ENCODE measurements at regions not wholly inside any gene's neighbourhood (a gene's known extent, or its start where the extent isn't known, plus 50 kb on each side); places are given as distances from the start of the nearest gene placed in this dataset.

DNA sequence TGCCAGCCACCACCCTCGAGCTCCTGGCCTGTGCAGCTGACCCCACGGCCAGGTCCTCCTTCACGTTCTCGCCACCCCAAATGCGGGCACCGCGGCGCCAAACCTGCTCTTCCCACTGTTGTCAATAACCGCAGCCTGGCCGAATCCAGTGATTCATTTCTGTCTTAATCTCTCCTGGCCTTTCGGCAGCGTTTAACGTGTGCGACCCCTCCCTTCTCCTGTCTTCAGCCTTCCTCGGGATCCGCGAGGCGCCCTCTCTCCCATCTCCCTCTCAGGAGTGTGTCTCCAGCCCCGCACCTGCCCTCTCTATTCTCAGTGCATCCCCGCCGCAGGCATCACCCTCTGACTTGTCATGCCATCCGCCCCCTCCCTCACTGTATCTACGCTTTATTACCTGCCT lies 91.4 kb downstream of the THBS2 start:
- no peaks in the 10 kb centered on the region for H3K27me3 Mint-ChIP-seq
- TF ChIP-seq, protein P1, sequence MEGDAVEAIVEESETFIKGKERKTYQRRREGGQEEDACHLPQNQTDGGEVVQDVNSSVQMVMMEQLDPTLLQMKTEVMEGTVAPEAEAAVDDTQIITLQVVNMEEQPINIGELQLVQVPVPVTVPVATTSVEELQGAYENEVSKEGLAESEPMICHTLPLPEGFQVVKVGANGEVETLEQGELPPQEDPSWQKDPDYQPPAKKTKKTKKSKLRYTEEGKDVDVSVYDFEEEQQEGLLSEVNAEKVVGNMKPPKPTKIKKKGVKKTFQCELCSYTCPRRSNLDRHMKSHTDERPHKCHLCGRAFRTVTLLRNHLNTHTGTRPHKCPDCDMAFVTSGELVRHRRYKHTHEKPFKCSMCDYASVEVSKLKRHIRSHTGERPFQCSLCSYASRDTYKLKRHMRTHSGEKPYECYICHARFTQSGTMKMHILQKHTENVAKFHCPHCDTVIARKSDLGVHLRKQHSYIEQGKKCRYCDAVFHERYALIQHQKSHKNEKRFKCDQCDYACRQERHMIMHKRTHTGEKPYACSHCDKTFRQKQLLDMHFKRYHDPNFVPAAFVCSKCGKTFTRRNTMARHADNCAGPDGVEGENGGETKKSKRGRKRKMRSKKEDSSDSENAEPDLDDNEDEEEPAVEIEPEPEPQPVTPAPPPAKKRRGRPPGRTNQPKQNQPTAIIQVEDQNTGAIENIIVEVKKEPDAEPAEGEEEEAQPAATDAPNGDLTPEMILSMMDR (conservative IDR thresholded peaks at IDR 0.05), result no peak
- DNase-seq (ENCODE audit: extremely low spot score, unreplicated experiment), result no peak
- H3K27ac Mint-ChIP-seq, result no peak overlapping the region
- no peaks in the 10 kb centered on the region for H3K36me3 Mint-ChIP-seq
- peaks cover 4% of the 10 kb centered on the region for H3K9me3 Mint-ChIP-seq
- H3K4me1 Mint-ChIP-seq (ENCODE audit: unreplicated experiment), result no peaks in the 10 kb centered on the region
- no peak overlapping the region for H3K4me3 Mint-ChIP-seq

DNA sequence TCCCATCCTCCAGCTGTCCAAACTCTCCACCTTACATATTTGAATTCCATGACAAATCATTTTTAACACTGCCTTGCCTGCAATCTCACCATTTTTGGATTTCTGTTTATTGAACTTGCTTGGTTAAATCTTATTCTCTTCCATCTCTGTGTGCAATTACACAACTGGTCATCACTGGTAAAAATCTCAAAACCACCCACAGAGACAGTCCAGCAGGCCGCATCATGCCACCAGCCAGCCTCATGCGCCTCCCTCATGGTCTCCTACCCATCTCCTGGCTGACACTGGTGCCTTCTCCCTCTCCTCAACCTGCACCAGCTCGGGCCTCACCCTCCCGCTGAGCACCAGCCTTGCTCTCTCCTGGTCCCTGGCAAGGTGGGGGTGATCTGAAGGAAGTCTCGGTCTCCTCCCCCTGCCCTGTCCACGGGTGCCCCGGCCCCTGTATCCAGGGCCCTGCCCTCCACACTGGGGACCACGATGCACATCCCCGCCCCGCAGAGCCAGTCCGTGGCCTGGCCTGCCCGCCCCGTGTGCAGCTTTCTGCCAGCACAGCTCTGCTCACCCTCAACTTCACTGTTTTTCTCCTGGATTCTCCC lies 92.0 kb downstream of the THBS2 start:
- peaks cover 4% of the 10 kb centered on the region for H3K9me3 Mint-ChIP-seq
- H3K27ac Mint-ChIP-seq, result no peak overlapping the region
- H3K4me1 Mint-ChIP-seq (ENCODE audit: unreplicated experiment), result no peaks in the 10 kb centered on the region
- TF ChIP-seq, protein P1 (conservative IDR thresholded peaks at IDR 0.05), result no peak
- no peaks in the 10 kb centered on the region for H3K27me3 Mint-ChIP-seq
- H3K4me3 Mint-ChIP-seq, result no peak overlapping the region
- DNase-seq (ENCODE audit: extremely low spot score, unreplicated experiment), result no peak
- no peaks in the 10 kb centered on the region for H3K36me3 Mint-ChIP-seq

DNA sequence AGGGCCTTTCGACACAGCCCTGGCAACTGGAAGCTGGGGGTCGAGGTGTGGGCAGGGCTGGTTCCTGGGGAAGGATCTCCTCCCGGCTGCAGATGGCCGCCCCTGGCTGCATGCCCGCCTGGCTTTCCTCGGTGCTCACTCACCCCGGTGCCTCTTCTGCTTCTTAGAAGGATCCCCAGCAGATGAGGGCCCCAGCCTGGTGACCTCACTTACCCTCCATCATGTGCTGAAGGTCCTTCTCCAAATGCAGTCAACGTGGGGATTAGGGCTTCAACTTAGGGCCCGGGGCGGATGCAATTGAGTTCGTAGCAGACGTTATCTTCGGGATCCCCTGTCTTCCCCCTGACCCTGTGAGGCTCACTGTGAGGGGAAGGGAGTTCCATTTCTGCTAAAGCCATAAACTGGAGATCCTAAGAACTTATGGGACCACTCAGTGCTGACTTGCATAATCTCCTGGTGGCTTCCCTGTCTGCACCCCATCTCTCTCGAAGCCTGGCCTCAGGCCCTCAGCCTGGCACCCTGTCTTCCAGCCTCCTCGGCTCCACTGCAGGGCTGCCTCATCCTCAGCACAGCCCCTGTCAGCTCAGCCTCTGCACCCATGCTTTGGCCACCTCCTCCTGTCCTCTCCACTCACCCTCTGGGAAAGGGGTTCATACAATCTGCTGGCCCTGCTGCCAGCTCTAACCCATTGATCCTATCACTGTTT lies 92.6 kb downstream of the THBS2 start:
- TF ChIP-seq, protein P1 (conservative IDR thresholded peaks at IDR 0.05), result no peak
- H3K36me3 Mint-ChIP-seq, result no peaks in the 10 kb centered on the region
- H3K27ac Mint-ChIP-seq, result no peak overlapping the region
- no peak overlapping the region for H3K4me3 Mint-ChIP-seq
- H3K27me3 Mint-ChIP-seq, result no peaks in the 10 kb centered on the region
- no peaks in the 10 kb centered on the region for H3K4me1 Mint-ChIP-seq (ENCODE audit: unreplicated experiment)
- H3K9me3 Mint-ChIP-seq, result peaks cover 4% of the 10 kb centered on the region
- no peak for DNase-seq (ENCODE audit: extremely low spot score, unreplicated experiment)

DNA sequence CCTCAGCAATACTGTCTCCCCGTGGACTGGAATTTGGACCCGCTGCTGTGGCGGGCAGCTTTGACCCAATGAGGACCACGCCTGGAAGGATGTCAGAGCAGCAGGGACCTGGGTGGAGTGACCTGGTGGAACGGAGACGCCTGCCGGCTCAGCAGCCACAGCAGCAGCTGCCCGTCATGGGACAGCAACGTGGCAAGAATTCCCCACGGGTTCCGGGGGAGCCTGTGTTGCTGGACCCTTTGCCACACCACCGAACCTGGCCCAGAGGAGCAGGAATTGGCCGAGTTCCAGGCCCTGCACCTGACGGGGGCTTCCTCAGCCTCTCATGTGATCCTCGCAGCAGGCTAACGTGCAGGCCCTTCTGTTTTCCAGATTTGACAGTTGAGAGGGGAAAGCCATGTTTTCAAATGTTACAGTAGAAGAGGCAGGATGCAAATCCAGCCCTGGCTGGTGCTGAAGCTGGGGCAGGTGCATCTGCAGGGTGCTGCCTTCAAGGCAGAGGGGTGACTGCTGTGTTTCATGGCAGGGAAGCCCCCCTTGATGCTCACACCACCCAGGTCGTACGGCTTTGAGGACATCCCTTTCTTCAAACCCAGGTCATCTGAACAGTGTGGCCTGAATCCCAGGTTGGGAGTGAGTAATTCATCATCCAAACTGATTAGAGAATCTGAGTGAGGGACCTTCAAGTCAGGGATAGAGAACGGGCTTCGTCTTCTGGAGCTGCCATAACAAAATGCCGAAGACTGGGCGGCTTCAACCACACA lies 93.4 kb downstream of the THBS2 start:
- Mint-ChIP-seq H3K36me3 (no peaks in the 10 kb centered on the region), H3K4me3 (no peak overlapping the region), H3K4me1 (ENCODE audit: unreplicated experiment) (no peaks in the 10 kb centered on the region), H3K9me3 (peaks cover 4% of the 10 kb centered on the region), H3K27me3 (no peaks in the 10 kb centered on the region), H3K27ac (no peak overlapping the region)
- TF ChIP-seq, protein P1 (conservative IDR thresholded peaks at IDR 0.05), result no peak
- no peak for DNase-seq (ENCODE audit: extremely low spot score, unreplicated experiment)

DNA sequence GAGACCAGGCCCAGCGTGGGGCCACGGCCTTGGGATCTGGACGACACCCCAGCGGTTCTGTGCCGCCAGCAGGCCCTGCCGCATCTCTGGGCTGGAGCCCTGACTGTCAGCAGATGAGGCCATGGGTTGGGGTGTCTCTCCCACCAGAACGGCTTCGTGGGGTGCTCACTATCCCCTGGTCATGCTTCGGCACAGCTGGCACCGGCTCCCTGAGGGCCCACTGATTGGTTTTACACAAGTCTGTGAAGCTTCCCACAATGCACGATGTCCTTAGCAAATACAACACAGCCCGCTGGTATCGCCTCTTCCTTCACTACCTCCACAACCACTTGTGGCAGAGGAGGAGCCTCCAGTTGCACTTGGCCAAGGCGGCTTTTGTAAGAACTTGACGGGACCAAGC lies 94.3 kb downstream of the THBS2 start:
- Mint-ChIP-seq H3K36me3 (no peaks in the 10 kb centered on the region), H3K27me3 (no peaks in the 10 kb centered on the region), H3K4me1 (ENCODE audit: unreplicated experiment) (no peaks in the 10 kb centered on the region), H3K4me3 (no peak overlapping the region), H3K27ac (no peak overlapping the region), H3K9me3 (peaks cover 4% of the 10 kb centered on the region)
- DNase-seq (ENCODE audit: extremely low spot score, unreplicated experiment), result no peak
- TF ChIP-seq, protein P1 (conservative IDR thresholded peaks at IDR 0.05), result no peak

All from type B pancreatic cell (in vitro differentiated cells).